Naive thymus-derived CD4-positive, alpha-beta T cell (primary cell): ENCODE measurements at regions not wholly inside any gene's neighbourhood (a gene's known extent, or its start where the extent isn't known, plus 50 kb on each side); places are given as distances from the start of the nearest gene placed in this dataset.

Experiments used
- ATAC-seq: fragments of 150-1000 bp; cut with Tn5 transposase; 2 replicates; pipeline ENCODE4 v1.10.0; 2021; ENCODE audit warnings: mild to moderate bottlenecking, moderate library complexity
- CTCF ChIA-PET: fragments of 350-600 bp; sonication (Branson Sonifier 250); formaldehyde crosslinking; loops from one replicate; lab custom pipeline; 2021; ENCODE audit warnings: antibody characterized with exemption; lab: Charles Lee
- POLR2A ChIA-PET: fragments of 350-600 bp; sonication (Branson Sonifier 250); formaldehyde crosslinking; loops from one replicate; lab custom pipeline; 2021; ENCODE audit warnings: antibody characterized with exemption, inconsistent platforms; lab: Charles Lee
- DNase-seq, 9 donors: peaks; one replicate each; pipeline versions ENCODE4 v3.0.0 to v3.0.0-alpha.2; 2020 to 2022; ENCODE audit warnings: mixed read lengths in 1 of 9
- H3K27ac ChIP-seq: one replicate; pipeline ENCODE4 v1.7.0; 2013; ENCODE audit warnings: mild to moderate bottlenecking, low read depth, low read length, moderate library complexity
- H3K27me3 ChIP-seq, 2 donors: one replicate each; pipeline ENCODE4 v1.7.0; 2013; ENCODE audit warnings: low read length in 2 of 2, mild to moderate bottlenecking in 2 of 2, moderate library complexity in 2 of 2; ENCODE audit not compliant: control insufficient read depth in 2 of 2, insufficient read depth in 2 of 2
- H3K36me3 ChIP-seq, 3 experiments: 1 replicate in 2 of 3; 2 replicates in 1 of 3; pipeline ENCODE4 v1.7.0; 2013; ENCODE audit warnings: low read length in 3 of 3, mild to moderate bottlenecking in 3 of 3, moderate library complexity in 1 of 3; ENCODE audit not compliant: insufficient read depth in 3 of 3, control insufficient read depth in 2 of 3
- H3K4me1 ChIP-seq, 2 donors: one replicate each; pipeline ENCODE4 v1.7.0; 2013; ENCODE audit warnings: low read length in 2 of 2, mild to moderate bottlenecking in 2 of 2, moderate library complexity in 1 of 2; ENCODE audit not compliant: control insufficient read depth in 2 of 2, insufficient read depth in 2 of 2
- H3K4me3 ChIP-seq: 2 replicates; pipeline ENCODE4 v1.7.0; 2013; ENCODE audit warnings: mild to moderate bottlenecking, low read length
- H3K9me3 ChIP-seq, 3 experiments: 1 replicate in 2 of 3; 2 replicates in 1 of 3; pipeline ENCODE4 v1.7.0; 2013; ENCODE audit warnings: low read length in 3 of 3; ENCODE audit not compliant: control insufficient read depth in 2 of 3
- H3K27ac Mint-ChIP-seq, 9 donors: one replicate each; pipeline ENCODE4 v1.8.0; 2020 to 2022; ENCODE audit warnings: mixed read lengths in 9 of 9, mild to moderate bottlenecking in 8 of 9, moderate library complexity in 5 of 9, inconsistent platforms in 2 of 9
- H3K27me3 Mint-ChIP-seq, 5 donors: one replicate each; pipeline ENCODE4 v1.8.0; 2021 to 2022; ENCODE audit warnings: mixed read lengths in 5 of 5, mild to moderate bottlenecking in 1 of 5
- H3K36me3 Mint-ChIP-seq, 5 donors: one replicate each; pipeline ENCODE4 v1.8.0; 2020 to 2022; ENCODE audit warnings: mixed read lengths in 5 of 5, mild to moderate bottlenecking in 3 of 5, inconsistent platforms in 1 of 5
- H3K4me1 Mint-ChIP-seq, 7 donors: one replicate each; pipeline ENCODE4 v1.8.0; 2020 to 2022; ENCODE audit warnings: mixed read lengths in 7 of 7, mild to moderate bottlenecking in 3 of 7, inconsistent platforms in 1 of 7
- H3K4me3 Mint-ChIP-seq, 10 donors: one replicate each; pipeline ENCODE4 v1.8.0; 2020 to 2022; ENCODE audit warnings: mild to moderate bottlenecking in 10 of 10, mixed read lengths in 10 of 10, moderate library complexity in 6 of 10, inconsistent platforms in 2 of 10
- H3K9me3 Mint-ChIP-seq, 11 donors: one replicate each; pipeline ENCODE4 v1.8.0; 2020 to 2022; ENCODE audit warnings: mixed read lengths in 11 of 11, mild to moderate bottlenecking in 4 of 11, inconsistent platforms in 1 of 11, moderate library complexity in 1 of 11
- intact Hi-C, 2 donors: fragments of 100-400 bp; cut with micrococcal nuclease; formaldehyde crosslinking; loops; one replicate each; pipeline ENCODE4 v1.15.1; 2023

GRCh38 chr14:106488291-106488690 lies 961.9 kb downstream of the TMEM121 start:
- H3K9me3 ChIP-seq = no peaks in the 10 kb centered on the region
- intact Hi-C loops = no loop called here
- no peak overlapping the region for H3K4me3 Mint-ChIP-seq

GRCh38 chr14:106489112-106489881 lies 962.9 kb downstream of the TMEM121 start:
- Mint-ChIP-seq H3K27me3 (peaks cover 0 to 3% (median 0%) of the 10 kb centered on the region in 5 donors), H3K9me3 (peaks cover 0 to 3% (median 0%) of the 10 kb centered on the region in 11 donors), H3K27ac (peak overlapping the region in 1 of 9 donors; percentile 45), H3K4me1 (peaks cover 5 to 20% (median 6%) of the 10 kb centered on the region in 7 donors), H3K36me3 (peaks cover 0 to 4% (median 0%) of the 10 kb centered on the region in 5 donors), H3K4me3 (peak overlapping the region in 1 of 10 donors; percentile 34)
- intact Hi-C loops = no loop called here
- CTCF ChIA-PET = interaction anchor here (1.4 kb wide), 1 partner anchor 20 kb away, joined by 4 read pairs; no protein-coding TSS in a partner anchor
- Histone ChIP-seq H3K4me1 (no peaks in the 10 kb centered on the region), H3K4me3 (no peak overlapping the region), H3K27ac (no peak overlapping the region), H3K36me3 (no peaks in the 10 kb centered on the region), H3K27me3 (no peaks in the 10 kb centered on the region), H3K9me3 (no peaks in the 10 kb centered on the region)
- DNase-seq (peak in 1 of 9 donors; percentile 42), ATAC-seq (no peak)
- POLR2A ChIA-PET = interaction anchor here (0.6 to 3.6 kb wide), 2 partner anchors 18 to 31 kb away, joined by 4 to 11 read pairs; no protein-coding TSS in a partner anchor

More at GRCh38 chr14:106488291-106488690, 961.9 kb downstream of the TMEM121 start:
- H3K36me3 Mint-ChIP-seq = peaks cover 0 to 4% (median 0%) of the 10 kb centered on the region in 5 donors
- Histone ChIP-seq H3K36me3 (no peaks in the 10 kb centered on the region), H3K4me3 (no peak overlapping the region), H3K4me1 (no peaks in the 10 kb centered on the region), H3K27me3 (no peaks in the 10 kb centered on the region), H3K27ac (no peak overlapping the region)
- H3K27me3 Mint-ChIP-seq = no peaks in the 10 kb centered on the region
- peaks cover 0 to 15% (median 0%) of the 10 kb centered on the region in 7 donors for H3K4me1 Mint-ChIP-seq
- H3K27ac Mint-ChIP-seq = no peak overlapping the region
- POLR2A ChIA-PET = interaction anchor here (0.7 to 3.6 kb wide), 2 partner anchors 11 to 19 kb away, joined by 3 to 11 read pairs; no protein-coding TSS in a partner anchor
- DNase-seq (no peak), ATAC-seq (no peak)
- CTCF ChIA-PET = no interaction called here
- H3K9me3 Mint-ChIP-seq = peaks cover 0 to 3% (median 0%) of the 10 kb centered on the region in 11 donors

GRCh38 chr14:106490442-106490841 lies 964.1 kb downstream of the TMEM121 start:
- Mint-ChIP-seq H3K27me3 (peaks cover 0 to 7% (median 0%) of the 10 kb centered on the region in 5 donors), H3K36me3 (peaks cover 0 to 4% (median 0%) of the 10 kb centered on the region in 5 donors), H3K27ac (peak overlapping the region in 1 of 9 donors; percentile 38), H3K4me3 (no peak overlapping the region), H3K9me3 (peaks cover 0 to 5% (median 0%) of the 10 kb centered on the region in 11 donors), H3K4me1 (peaks cover 6 to 26% (median 15%) of the 10 kb centered on the region in 7 donors)
- no peaks in the 10 kb centered on the region for H3K36me3 ChIP-seq
- H3K27me3 ChIP-seq = no peaks in the 10 kb centered on the region
- CTCF ChIA-PET = interaction anchor here (0.9 to 1.4 kb wide), 3 partner anchors 17 to 25 kb away, joined by 3 to 4 read pairs (median 4); no protein-coding TSS in a partner anchor
- DNase-seq = no peak
- no peak for ATAC-seq
- no peaks in the 10 kb centered on the region for H3K9me3 ChIP-seq
- intact Hi-C loops = no loop called here
- no peak overlapping the region for H3K4me3 ChIP-seq
- POLR2A ChIA-PET = interaction anchor here (3.6 kb wide), 1 partner anchor 17 kb away, joined by 11 read pairs; no protein-coding TSS in a partner anchor
- no peaks in the 10 kb centered on the region for H3K4me1 ChIP-seq
- no peak overlapping the region for H3K27ac ChIP-seq

GRCh38 chr14:106491851-106492250 lies 965.5 kb downstream of the TMEM121 start:
- intact Hi-C loops = no loop called here
- H3K9me3 Mint-ChIP-seq = peaks cover 0 to 6% (median 3%) of the 10 kb centered on the region in 11 donors
- H3K27me3 Mint-ChIP-seq = peaks cover 0 to 7% (median 0%) of the 10 kb centered on the region in 5 donors
- no peak for ATAC-seq
- H3K9me3 ChIP-seq = no peaks in the 10 kb centered on the region
- no peak overlapping the region for H3K27ac Mint-ChIP-seq
- peaks cover 6 to 26% (median 15%) of the 10 kb centered on the region in 7 donors for H3K4me1 Mint-ChIP-seq
- no peak for DNase-seq
- POLR2A ChIA-PET = no interaction called here
- H3K36me3 ChIP-seq = no peaks in the 10 kb centered on the region
- H3K27ac ChIP-seq = no peak overlapping the region
- peaks cover 0 to 4% (median 0%) of the 10 kb centered on the region in 5 donors for H3K36me3 Mint-ChIP-seq
- H3K4me3 ChIP-seq = no peak overlapping the region
- no peaks in the 10 kb centered on the region for H3K4me1 ChIP-seq
- CTCF ChIA-PET = interaction anchor here (1.3 to 1.6 kb wide), 2 partner anchors 17 to 25 kb away, joined by 3 to 5 read pairs; no protein-coding TSS in a partner anchor
- no peak overlapping the region for H3K4me3 Mint-ChIP-seq
- H3K27me3 ChIP-seq = no peaks in the 10 kb centered on the region

- DNase-seq (no peak), ATAC-seq (peak; percentile 36)
- CTCF ChIA-PET = interaction anchor here (1.1 to 1.9 kb wide), 4 partner anchors 15 to 74 kb away, joined by 3 to 9 read pairs (median 3); no protein-coding TSS in a partner anchor
- Histone ChIP-seq H3K27me3 (no peaks in the 10 kb centered on the region), H3K36me3 (no peaks in the 10 kb centered on the region), H3K9me3 (no peaks in the 10 kb centered on the region), H3K27ac (peak overlapping the region; percentile 8), H3K4me1 (no peaks in the 10 kb centered on the region), H3K4me3 (peak overlapping the region; percentile 28)
- POLR2A ChIA-PET = interaction anchor here (1.5 kb wide), 1 partner anchor 14 kb away, joined by 5 read pairs; no protein-coding TSS in a partner anchor
- peaks cover 6 to 18% (median 15%) of the 10 kb centered on the region in 7 donors for H3K4me1 Mint-ChIP-seq
- peaks cover 0 to 6% (median 3%) of the 10 kb centered on the region in 11 donors for H3K9me3 Mint-ChIP-seq
- peak overlapping the region; percentile 74 to 90 (median 84) for H3K4me3 Mint-ChIP-seq
- intact Hi-C loops = loop anchor here in 1 of 2 donors (2.0 kb wide), 1 partner anchor 17 kb away; no protein-coding TSS in a partner anchor
- peaks cover 0 to 4% (median 0%) of the 10 kb centered on the region in 5 donors for H3K36me3 Mint-ChIP-seq
- H3K27me3 Mint-ChIP-seq = peaks cover 0 to 10% (median 0%) of the 10 kb centered on the region in 5 donors
- H3K27ac Mint-ChIP-seq = peak overlapping the region in 8 of 9 donors; percentile 50 to 84 (median 76)
Measured at GRCh38 chr14:106493962-106494823, 967.8 kb downstream of the TMEM121 start.
